Heart right ventricle (tissue), 16 donors: ENCODE measurements at regions not wholly inside any gene's neighbourhood (a gene's known extent, or its start where the extent isn't known, plus 50 kb on each side); places are given as distances from the start of the nearest gene placed in this dataset.

Experiments used
- ATAC-seq, 8 donors: fragments of 200-7000 bp; cut with Tn5 transposase; one replicate each; pipeline ENCODE4 v1.9.1; 2020; ENCODE audit warnings: mild to moderate bottlenecking in 8 of 8, moderate library complexity in 8 of 8, moderate number of reproducible peaks in 1 of 8
- DNase-seq, 2 donors: peaks; one replicate each; pipeline ENCODE4 v3.0.0-alpha.2; 2020
- H3K27ac ChIP-seq, 10 donors: fragments of 200-600 bp; sonication (generic) in 2 of 10; one replicate each; pipeline versions ENCODE4 v1.5.0 to v1.8.0; 2020 to 2022; ENCODE audit warnings: mild to moderate bottlenecking in 3 of 10
- H3K27me3 ChIP-seq, 7 donors: fragments of 200-600 bp; one replicate each; pipeline ENCODE4 v1.8.0; 2021 to 2022; ENCODE audit warnings: mild to moderate bottlenecking in 2 of 7
- H3K36me3 ChIP-seq, 9 donors: fragments of 200-600 bp; sonication (generic) in 1 of 9; one replicate each; pipeline versions ENCODE4 v1.5.0 to v1.8.0; 2020 to 2022; ENCODE audit warnings: mild to moderate bottlenecking in 2 of 9
- H3K4me1 ChIP-seq, 9 donors: fragments of 200-600 bp; sonication (generic) in 1 of 9; one replicate each; pipeline versions ENCODE4 v1.5.0 to v1.8.0; 2020 to 2022; ENCODE audit warnings: mild to moderate bottlenecking in 4 of 9
- H3K4me3 ChIP-seq, 10 donors: fragments of 200-600 bp; sonication (generic) in 2 of 10; one replicate each; pipeline versions ENCODE4 v1.5.0 to v1.8.0; 2020 to 2022; ENCODE audit warnings: mild to moderate bottlenecking in 7 of 10, moderate library complexity in 2 of 10
- H3K9me3 ChIP-seq, 11 donors: fragments of 200-600 bp in 10 of 11; sonication (generic) in 2 of 11; one replicate each; pipeline versions ENCODE4 v1.5.0 to v1.8.0; 2013 to 2022; ENCODE audit warnings: mild to moderate bottlenecking in 2 of 11, control low read depth in 1 of 11, moderate library complexity in 1 of 11
- CTCF ChIP-seq, 9 donors: fragments of 200-600 bp; sonication (generic) in 2 of 9; IDR thresholded peaks; one replicate each; pipeline versions ENCODE4 v1.5.0 to v1.8.0; 2021 to 2022; ENCODE audit warnings: antibody characterized with exemption in 9 of 9, mild to moderate bottlenecking in 5 of 9, moderate library complexity in 1 of 9
- WGBS, 2 donors: extraction: QIAGEN DNeasy Blood & Tissue Kit; methylation state at CpG; one replicate each; pipeline ENCODE4 v1.1.7; 2013; ENCODE audit warnings: inconsistent platforms in 1 of 2; 5-methylcytosine and 5-hydroxymethylcytosine counted together
- intact Hi-C, 10 donors: fragments of 100-400 bp; cut with DNase I; formaldehyde crosslinking; loops; one replicate each; pipeline versions ENCODE4 v1.11.1 to v1.14.2; 2022
- donor health status: Arrhythmogenic right ventricular cardiomyopathy.
- donor health status: ischemic (EF 13 %, LVEDD 7.1; RV severe dilation, severe dysfunction).
- donor health status: healthy with polysubstance abuse.
- donor health status: DM: no; HTN: yes; CAD: no.
- donor health status: DM: no; HTN: no; CAD: no.
- donor health status: ischemic (EF 25% LVEDD 6.9; RV normal size, moderate dysfunction).
- donor health status: ischemic (EF 25% LVEDD 5.7; RV mildly dilated, moderate dysfunction).
- donor health status: healthy.
- donor health status: DM: yes; HTN: yes; CAD: no.
- donor health status: Ischemic cardiomyopathy.
- donor health status: ischemic (EF 35%, LVEDD 5.7; RV mildly dilated, moderate dysfunction).
- donor health status: nonischemic (EF 11% LVEDD 7.7; RV severe dilation, severe dysfunction).
- donor health status: DM: yes; HTN: yes; CAD: no.
- donor health status: PGD.
- donor health status: ischemic (EF 29% LVEDD 5.4; RV normal size, mild dysfunction).
- donor health status: nonischemic (EF 23%, LVEDD 6.1; RV moderate dilation, normal function).

GRCh38 chr22:48782811-48783511 lies 1044.7 kb downstream of the BRD1 start:
- H3K36me3 ChIP-seq = no peaks in the 10 kb centered on the region
- DNase-seq = no peak
- peak in 3 of 9 donors; percentile 9 to 26 (median 20) for TF ChIP-seq CTCF (IDR thresholded peaks at IDR 0.05)
- H3K9me3 ChIP-seq = peaks cover 0 to 4% (median 0%) of the 10 kb centered on the region in 11 donors
- H3K27me3 ChIP-seq = peaks cover 0 to 8% (median 0%) of the 10 kb centered on the region in 7 donors
- no peak for ATAC-seq
- H3K4me1 ChIP-seq = no peaks in the 10 kb centered on the region
- 41 to 56% methylated on average over 16 of the region's 16 CpGs for WGBS, 2 donors
- H3K27ac ChIP-seq = no peak overlapping the region
- no peak overlapping the region for H3K4me3 ChIP-seq
- intact Hi-C loops = no loop called here

- no peak overlapping the region for H3K27ac ChIP-seq
- 86 to 89% methylated on average over 10 of the region's 10 CpGs for WGBS, 2 donors
- H3K27me3 ChIP-seq = peaks cover 0 to 9% (median 0%) of the 10 kb centered on the region in 7 donors
- H3K36me3 ChIP-seq = no peaks in the 10 kb centered on the region
- ATAC-seq = no peak
- no peak for DNase-seq
- intact Hi-C loops = no loop called here
- H3K4me3 ChIP-seq = no peak overlapping the region
- peaks cover 0 to 10% (median 0%) of the 10 kb centered on the region in 11 donors for H3K9me3 ChIP-seq
- TF ChIP-seq CTCF (IDR thresholded peaks at IDR 0.05) = no peak
- H3K4me1 ChIP-seq = no peaks in the 10 kb centered on the region
Observed at GRCh38 chr22:48782326-48782725, 1045.3 kb downstream of the BRD1 start.

GRCh38 chr22:48781868-48782267 lies 1045.8 kb downstream of the BRD1 start:
- Histone ChIP-seq H3K36me3 (no peaks in the 10 kb centered on the region), H3K9me3 (peaks cover 0 to 14% (median 0%) of the 10 kb centered on the region in 11 donors), H3K4me3 (no peak overlapping the region), H3K27me3 (peaks cover 0 to 9% (median 0%) of the 10 kb centered on the region in 7 donors), H3K4me1 (no peaks in the 10 kb centered on the region), H3K27ac (no peak overlapping the region)
- intact Hi-C loops = no loop called here
- ATAC-seq = no peak
- WGBS, 2 donors = 91 to 93% methylated on average over 12 of the region's 12 CpGs
- no peak for DNase-seq
- no peak for TF ChIP-seq CTCF (IDR thresholded peaks at IDR 0.05)

- DNase-seq = no peak
Observed at GRCh38 chr22:48781391-48781790, 1046.3 kb downstream of the BRD1 start.

More at GRCh38 chr22:48781391-48781790, 1046.3 kb downstream of the BRD1 start:
- H3K4me1 ChIP-seq = no peaks in the 10 kb centered on the region
- no peak overlapping the region for H3K27ac ChIP-seq
- TF ChIP-seq CTCF (IDR thresholded peaks at IDR 0.05) = no peak
- intact Hi-C loops = no loop called here
- no peak for ATAC-seq
- H3K36me3 ChIP-seq = no peaks in the 10 kb centered on the region
- H3K9me3 ChIP-seq = peaks cover 0 to 19% (median 2%) of the 10 kb centered on the region in 11 donors
- H3K4me3 ChIP-seq = no peak overlapping the region
- 84 to 89% methylated on average over 14 of the region's 14 CpGs for WGBS, 2 donors
- H3K27me3 ChIP-seq = peaks cover 0 to 10% (median 0%) of the 10 kb centered on the region in 7 donors
